MCF 10A (cell line): ENCODE measurements at regions not wholly inside any gene's neighbourhood (a gene's known extent, or its start where the extent isn't known, plus 50 kb on each side); places are given as distances from the start of the nearest gene placed in this dataset.

ENCODE experiments used
- BruUV-seq: library from RNA; stranded (reverse); fragments of 400-500 nt; replicated peaks from 2 replicates; lab custom pipeline; 2021; lab: Mats Ljungman, UMichigan
- CTCF ChIA-PET: fragments of 300-600 bp; sonication (Branson Sonifier 250); formaldehyde crosslinking; extraction: SDS; loops from one replicate; lab custom pipeline; 2021; ENCODE audit warnings: antibody characterized with exemption, inconsistent platforms; lab: Yijun Ruan, JAX
- POLR2A ChIA-PET: fragments of 300-600, 350-650 bp; sonication (Branson Sonifier 250); formaldehyde crosslinking; extraction: SDS; loops from one replicate; lab custom pipeline; 2020; ENCODE audit warnings: antibody characterized with exemption, inconsistent platforms; lab: Yijun Ruan, JAX
- DNase-seq: peaks from one replicate; pipeline ENCODE4 v3.0.0-alpha.2; 2018; ENCODE audit not compliant: unreplicated experiment
- H3K27ac Mint-ChIP-seq: one replicate; pipeline ENCODE4 v1.8.0; 2022; ENCODE audit warnings: mild to moderate bottlenecking, low read depth, mixed read lengths; ENCODE audit not compliant: unreplicated experiment
- H3K27me3 Mint-ChIP-seq: one replicate; pipeline ENCODE4 v1.8.0; 2022; ENCODE audit warnings: mixed read lengths; ENCODE audit not compliant: insufficient read depth, unreplicated experiment
- H3K36me3 Mint-ChIP-seq: one replicate; pipeline ENCODE4 v1.8.0; 2022; ENCODE audit warnings: mild to moderate bottlenecking, moderate library complexity, mixed read lengths; ENCODE audit not compliant: insufficient read depth, unreplicated experiment
- H3K4me1 Mint-ChIP-seq: one replicate; pipeline ENCODE4 v1.8.0; 2022; ENCODE audit warnings: mixed read lengths; ENCODE audit not compliant: insufficient read depth, unreplicated experiment
- H3K4me3 Mint-ChIP-seq: one replicate; pipeline ENCODE4 v1.8.0; 2022; ENCODE audit warnings: mild to moderate bottlenecking, moderate library complexity, mixed read lengths; ENCODE audit not compliant: unreplicated experiment
- H3K9me3 Mint-ChIP-seq: one replicate; pipeline ENCODE4 v1.8.0; 2022; ENCODE audit warnings: mixed read lengths; ENCODE audit not compliant: unreplicated experiment
- CTCF ChIP-seq: fragments of 200-600 bp; IDR thresholded peaks from one replicate; pipeline ENCODE4 v1.8.0; 2022; ENCODE audit warnings: antibody characterized with exemption, mild to moderate bottlenecking; ENCODE audit not compliant: unreplicated experiment
- intact Hi-C: fragments of 100-400 bp; cut with micrococcal nuclease; formaldehyde crosslinking; loops from 2 replicates; pipeline ENCODE4 v1.14.1; 2022

GRCh38 chr9:118305331-118305730 lies 601.1 kb downstream of the TLR4 start:
- intact Hi-C loops = no loop called here
- POLR2A ChIA-PET = interaction anchor here (0.7 kb wide), 1 partner anchor 13 kb away, joined by 3 read pairs; no protein-coding TSS in a partner anchor
- no peaks in the 10 kb centered on the region for H3K27me3 Mint-ChIP-seq

GRCh38 chr9:118306801-118307200 lies 602.6 kb downstream of the TLR4 start:
- DNase-seq = no peak
- intact Hi-C loops = no loop called here
- H3K27me3 Mint-ChIP-seq = no peaks in the 10 kb centered on the region
- peaks cover 10% of the 10 kb centered on the region for H3K4me1 Mint-ChIP-seq
- ChIA-PET POLR2A (interaction anchor here (0.8 kb wide), 2 partner anchors 9 to 11 kb away, joined by 3 read pairs; no protein-coding TSS in a partner anchor), CTCF (no interaction called here)
- H3K27ac Mint-ChIP-seq = no peak overlapping the region
- TF ChIP-seq CTCF = no peak
- H3K36me3 Mint-ChIP-seq = no peaks in the 10 kb centered on the region
- no peak overlapping the region for H3K4me3 Mint-ChIP-seq
- no peaks in the 10 kb centered on the region for H3K9me3 Mint-ChIP-seq
- BruUV-seq = no TSS peak

More at GRCh38 chr9:118305331-118305730, 601.1 kb downstream of the TLR4 start:
- BruUV-seq = no TSS peak
- peak; percentile 32 for DNase-seq
- H3K27ac Mint-ChIP-seq = no peak overlapping the region
- TF ChIP-seq CTCF = no peak
- peaks cover 17% of the 10 kb centered on the region for H3K4me1 Mint-ChIP-seq
- H3K4me3 Mint-ChIP-seq = no peak overlapping the region
- no peaks in the 10 kb centered on the region for H3K9me3 Mint-ChIP-seq
- CTCF ChIA-PET = interaction anchor here (0.6 to 0.7 kb wide), 2 partner anchors 12 to 659 kb away, joined by 3 read pairs; no protein-coding TSS in a partner anchor
- H3K36me3 Mint-ChIP-seq = no peaks in the 10 kb centered on the region

GRCh38 chr9:118313965-118314364 lies 609.8 kb downstream of the TLR4 start:
- H3K36me3 Mint-ChIP-seq = no peaks in the 10 kb centered on the region
- no peaks in the 10 kb centered on the region for H3K27me3 Mint-ChIP-seq
- H3K9me3 Mint-ChIP-seq = no peaks in the 10 kb centered on the region
- no peak overlapping the region for H3K4me3 Mint-ChIP-seq
- no TSS peak for BruUV-seq
- TF ChIP-seq CTCF = no peak
- ChIA-PET CTCF (interaction anchor here (1.0 kb wide), 1 partner anchor 10 kb away, joined by 3 read pairs; no protein-coding TSS in a partner anchor), POLR2A (interaction anchor here (1.3 kb wide), 1 partner anchor 9 kb away, joined by 3 read pairs; no protein-coding TSS in a partner anchor)
- no peak for DNase-seq
- peaks cover 11% of the 10 kb centered on the region for H3K4me1 Mint-ChIP-seq
- intact Hi-C loops = no loop called here
- H3K27ac Mint-ChIP-seq = no peak overlapping the region

- H3K4me1 Mint-ChIP-seq = peaks cover 20% of the 10 kb centered on the region
- POLR2A ChIA-PET = interaction anchor here (0.9 kb wide), 1 partner anchor 10 kb away, joined by 3 read pairs; no protein-coding TSS in a partner anchor
- intact Hi-C loops = no loop called here
Observed at GRCh38 chr9:118316831-118317343, 612.7 kb downstream of the TLR4 start.

More at GRCh38 chr9:118316831-118317343, 612.7 kb downstream of the TLR4 start:
- Mint-ChIP-seq H3K27ac (no peak overlapping the region), H3K36me3 (no peaks in the 10 kb centered on the region), H3K9me3 (no peaks in the 10 kb centered on the region), H3K27me3 (no peaks in the 10 kb centered on the region), H3K4me3 (no peak overlapping the region)
- CTCF ChIA-PET = interaction anchor here (0.9 kb wide), 1 partner anchor 12 kb away, joined by 3 read pairs; no protein-coding TSS in a partner anchor
- BruUV-seq = no TSS peak
- DNase-seq = no peak
- no peak for TF ChIP-seq CTCF
